ENCODE measurements at regions not wholly inside any gene's neighbourhood (a gene's known extent, or its start where the extent isn't known, plus 50 kb on each side); places are given as distances from the start of the nearest gene placed in this dataset.

- no peak overlapping the region for H3K4me3 ChIP-seq (ENCODE audit: low read depth, low read length)
- no peak for ATAC-seq (ENCODE audit: low read depth in 2 of 2)
- no peak overlapping the region for H3K4me3 Mint-ChIP-seq
These were observed 1192.2 kb downstream of the UQCRFS1 start for GRCh38 chr19:28020619-28021258.

DNA sequence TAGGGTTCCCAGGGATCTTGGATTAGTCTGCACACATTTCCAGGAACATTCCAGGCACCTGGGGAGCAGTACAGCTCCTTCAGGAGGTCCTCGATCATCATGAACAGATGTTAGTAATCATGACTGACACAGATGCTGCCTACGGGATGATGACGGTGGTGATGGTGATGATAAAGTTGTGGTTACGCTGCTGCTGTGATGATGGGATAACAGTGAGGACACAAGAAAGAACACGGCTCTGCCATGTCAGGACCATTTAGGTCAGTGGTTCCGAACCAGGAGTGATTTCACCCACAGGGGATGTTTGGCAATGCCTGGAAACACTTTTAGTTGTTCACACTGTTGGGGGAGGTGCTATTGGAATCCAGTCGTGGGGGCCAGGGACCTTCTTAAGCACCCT, 1193.0 kb downstream of the UQCRFS1 start:
- no peak overlapping the region for H3K27ac Mint-ChIP-seq
- no peaks in the 10 kb centered on the region for H3K4me1 Mint-ChIP-seq
- Histone ChIP-seq H3K4me3 (ENCODE audit: low read depth, low read length) (no peak overlapping the region), H3K27me3 (ENCODE audit: control insufficient read depth, insufficient read depth, low read length) (no peaks in the 10 kb centered on the region), H3K27ac (ENCODE audit: insufficient read depth, low read length, poor library complexity, severe bottlenecking) (no peak overlapping the region), H3K9me3 (ENCODE audit: control insufficient read depth in 2 of 2, low read length in 2 of 2) (no peaks in the 10 kb centered on the region), H3K36me3 (ENCODE audit: control insufficient read depth, insufficient read depth, low read length) (no peaks in the 10 kb centered on the region), H3K4me1 (ENCODE audit: control insufficient read depth, insufficient read depth, low read length, poor library complexity, severe bottlenecking) (no peaks in the 10 kb centered on the region)
- DNase-seq, result no peak
- no peaks in the 10 kb centered on the region for H3K36me3 Mint-ChIP-seq
- no peaks in the 10 kb centered on the region for H3K27me3 Mint-ChIP-seq
- H3K4me3 Mint-ChIP-seq, result no peak overlapping the region
- H3K9me3 Mint-ChIP-seq, result peaks cover 0 to 13% (median 5%) of the 10 kb centered on the region in 7 donors
- no peak for ATAC-seq (ENCODE audit: low read depth in 2 of 2)

More at GRCh38 chr19:28020619-28021258, 1192.2 kb downstream of the UQCRFS1 start:
- Histone ChIP-seq H3K27ac (ENCODE audit: insufficient read depth, low read length, poor library complexity, severe bottlenecking) (no peak overlapping the region), H3K4me1 (ENCODE audit: control insufficient read depth, insufficient read depth, low read length, poor library complexity, severe bottlenecking) (no peaks in the 10 kb centered on the region), H3K27me3 (ENCODE audit: control insufficient read depth, insufficient read depth, low read length) (no peaks in the 10 kb centered on the region), H3K36me3 (ENCODE audit: control insufficient read depth, insufficient read depth, low read length) (no peaks in the 10 kb centered on the region), H3K9me3 (ENCODE audit: control insufficient read depth in 2 of 2, low read length in 2 of 2) (no peaks in the 10 kb centered on the region)
- Mint-ChIP-seq H3K4me1 (no peaks in the 10 kb centered on the region), H3K27me3 (no peaks in the 10 kb centered on the region), H3K27ac (no peak overlapping the region), H3K9me3 (peaks cover 0 to 13% (median 3%) of the 10 kb centered on the region in 7 donors), H3K36me3 (no peaks in the 10 kb centered on the region)
- no peak for DNase-seq

DNA sequence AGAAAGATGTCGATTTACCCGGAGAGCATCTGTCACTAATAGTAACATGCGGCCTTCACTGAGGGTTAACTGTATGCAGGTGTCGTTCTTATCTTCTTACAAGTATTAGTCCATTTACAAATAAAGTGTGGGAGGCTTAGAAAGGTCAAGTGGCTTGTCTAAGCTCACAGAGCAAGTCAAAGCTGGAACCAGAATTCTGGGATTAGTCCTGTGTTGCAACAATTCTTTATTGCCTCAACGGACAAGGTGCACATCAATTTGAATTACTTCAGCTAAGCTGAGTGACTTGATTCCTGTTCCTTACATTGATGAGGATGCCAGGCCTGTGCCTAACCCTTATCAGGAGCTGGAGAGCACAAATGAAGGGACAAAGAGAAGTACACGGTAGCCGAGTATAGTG, 1193.6 kb downstream of the UQCRFS1 start:
- no peaks in the 10 kb centered on the region for H3K36me3 ChIP-seq (ENCODE audit: control insufficient read depth, insufficient read depth, low read length)
- H3K27ac Mint-ChIP-seq, result no peak overlapping the region
- H3K4me1 ChIP-seq (ENCODE audit: control insufficient read depth, insufficient read depth, low read length, poor library complexity, severe bottlenecking), result no peaks in the 10 kb centered on the region
- no peak overlapping the region for H3K4me3 Mint-ChIP-seq
- no peak overlapping the region for H3K27ac ChIP-seq (ENCODE audit: insufficient read depth, low read length, poor library complexity, severe bottlenecking)
- no peaks in the 10 kb centered on the region for H3K27me3 Mint-ChIP-seq
- DNase-seq (no peak), ATAC-seq (ENCODE audit: low read depth in 2 of 2) (no peak)
- H3K27me3 ChIP-seq (ENCODE audit: control insufficient read depth, insufficient read depth, low read length), result no peaks in the 10 kb centered on the region
- H3K4me3 ChIP-seq (ENCODE audit: low read depth, low read length), result no peak overlapping the region
- H3K9me3 ChIP-seq (ENCODE audit: control insufficient read depth in 2 of 2, low read length in 2 of 2), result no peaks in the 10 kb centered on the region
- no peaks in the 10 kb centered on the region for H3K36me3 Mint-ChIP-seq
- H3K4me1 Mint-ChIP-seq, result no peaks in the 10 kb centered on the region
- H3K9me3 Mint-ChIP-seq, result peaks cover 0 to 13% (median 5%) of the 10 kb centered on the region in 7 donors

DNA sequence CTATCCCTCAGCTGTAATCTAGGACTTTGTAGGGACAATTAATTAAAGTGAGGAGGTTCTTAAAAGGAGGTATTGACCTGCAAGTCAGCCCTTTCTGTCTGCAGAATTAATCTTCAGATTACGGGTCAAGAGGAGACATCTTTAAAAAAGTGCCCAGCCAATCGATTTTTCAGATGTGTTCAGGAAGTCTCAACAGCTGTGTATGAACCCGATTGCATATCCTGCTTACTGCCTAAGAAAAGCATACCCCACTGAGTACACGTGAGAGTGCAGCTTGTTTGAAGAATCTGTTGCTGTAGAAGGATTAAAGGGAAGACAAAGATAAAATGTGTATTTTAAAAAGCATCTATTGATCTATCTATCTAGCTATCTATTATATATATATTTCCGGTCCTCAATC, 1194.5 kb downstream of the UQCRFS1 start:
- Mint-ChIP-seq H3K4me1 (no peaks in the 10 kb centered on the region), H3K36me3 (no peaks in the 10 kb centered on the region)

DNA sequence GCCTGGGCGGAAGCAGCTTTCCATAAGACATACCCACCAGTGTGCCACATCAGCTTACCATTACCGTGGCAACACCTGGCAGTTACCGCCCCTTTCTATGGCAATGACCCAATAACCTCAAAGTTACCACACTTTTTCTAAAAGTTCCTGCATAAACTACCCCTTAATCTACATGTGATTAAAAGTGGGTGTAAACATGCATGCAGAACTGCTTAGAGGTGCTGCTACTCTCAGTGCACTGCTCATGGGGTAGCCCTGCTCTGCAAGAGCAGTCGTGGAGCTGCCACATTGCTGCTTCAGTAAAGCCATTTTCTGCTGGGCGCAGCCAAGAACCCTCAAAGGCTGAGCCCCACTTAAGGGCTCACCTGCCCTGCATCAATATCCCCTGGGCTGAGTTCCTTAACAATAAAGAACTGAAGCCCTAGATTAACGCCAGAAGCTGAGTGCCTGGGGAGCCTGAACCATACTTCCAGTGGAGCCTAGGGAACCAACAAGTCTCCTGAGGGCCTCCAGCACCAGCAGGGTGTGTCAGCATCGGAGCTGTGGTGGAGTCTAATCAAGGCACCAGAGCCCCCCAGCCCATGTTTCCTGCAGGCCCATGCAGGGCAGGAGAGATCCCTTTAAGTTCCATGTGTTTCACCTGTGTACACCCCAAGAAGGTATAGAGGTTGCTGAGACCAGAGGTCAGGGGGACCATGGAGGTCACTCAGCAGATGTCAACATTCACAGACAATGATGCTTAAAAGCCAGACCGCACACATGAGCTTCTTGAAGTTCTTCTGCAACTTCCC, 1198.1 kb downstream of the UQCRFS1 start:
- no peak for DNase-seq
- no peak for ATAC-seq (ENCODE audit: low read depth in 2 of 2)
- H3K27me3 Mint-ChIP-seq, result no peaks in the 10 kb centered on the region
- Histone ChIP-seq H3K36me3 (ENCODE audit: control insufficient read depth, insufficient read depth, low read length) (no peaks in the 10 kb centered on the region), H3K27me3 (ENCODE audit: control insufficient read depth, insufficient read depth, low read length) (no peaks in the 10 kb centered on the region), H3K4me1 (ENCODE audit: control insufficient read depth, insufficient read depth, low read length, poor library complexity, severe bottlenecking) (no peaks in the 10 kb centered on the region), H3K9me3 (ENCODE audit: control insufficient read depth in 2 of 2, low read length in 2 of 2) (no peaks in the 10 kb centered on the region), H3K4me3 (ENCODE audit: low read depth, low read length) (no peak overlapping the region), H3K27ac (ENCODE audit: insufficient read depth, low read length, poor library complexity, severe bottlenecking) (no peak overlapping the region)
- no peak overlapping the region for H3K27ac Mint-ChIP-seq
- H3K36me3 Mint-ChIP-seq, result no peaks in the 10 kb centered on the region
- no peak overlapping the region for H3K4me3 Mint-ChIP-seq
- no peaks in the 10 kb centered on the region for H3K4me1 Mint-ChIP-seq
- H3K9me3 Mint-ChIP-seq, result peaks cover 0 to 15% (median 4%) of the 10 kb centered on the region in 7 donors

More for the DNA sequence above, 1194.5 kb downstream of the UQCRFS1 start:
- H3K27ac ChIP-seq (ENCODE audit: insufficient read depth, low read length, poor library complexity, severe bottlenecking), result no peak overlapping the region
- H3K4me1 ChIP-seq (ENCODE audit: control insufficient read depth, insufficient read depth, low read length, poor library complexity, severe bottlenecking), result no peaks in the 10 kb centered on the region
- H3K27me3 ChIP-seq (ENCODE audit: control insufficient read depth, insufficient read depth, low read length), result no peaks in the 10 kb centered on the region
- H3K4me3 Mint-ChIP-seq, result no peak overlapping the region
- H3K9me3 ChIP-seq (ENCODE audit: control insufficient read depth in 2 of 2, low read length in 2 of 2), result no peaks in the 10 kb centered on the region
- H3K27ac Mint-ChIP-seq, result no peak overlapping the region
- DNase-seq (no peak), ATAC-seq (ENCODE audit: low read depth in 2 of 2) (no peak)
- H3K27me3 Mint-ChIP-seq, result no peaks in the 10 kb centered on the region
- H3K36me3 ChIP-seq (ENCODE audit: control insufficient read depth, insufficient read depth, low read length), result no peaks in the 10 kb centered on the region
- no peak overlapping the region for H3K4me3 ChIP-seq (ENCODE audit: low read depth, low read length)
- H3K9me3 Mint-ChIP-seq, result peaks cover 0 to 11% (median 5%) of the 10 kb centered on the region in 7 donors

DNA sequence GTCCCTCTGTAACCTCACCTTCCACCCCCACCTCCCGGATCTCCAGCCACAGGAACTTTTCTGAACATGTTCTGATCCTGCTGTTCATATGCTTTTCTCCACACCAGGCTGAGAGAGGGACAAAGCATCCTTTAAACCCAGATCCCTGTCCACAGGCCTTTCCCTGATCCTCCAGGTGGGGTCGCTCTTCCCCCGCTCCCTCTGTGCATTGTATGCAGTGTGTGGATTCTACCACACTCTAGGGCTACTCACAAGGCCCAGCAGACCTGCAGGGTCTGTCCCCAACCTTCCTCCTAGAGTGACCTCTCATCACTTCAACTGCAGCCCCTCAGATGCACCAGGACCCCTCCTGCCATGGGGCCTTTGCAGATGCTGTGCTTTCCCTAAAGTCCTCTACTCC, 1200.6 kb downstream of the UQCRFS1 start:
- Histone ChIP-seq H3K4me1 (ENCODE audit: control insufficient read depth, insufficient read depth, low read length, poor library complexity, severe bottlenecking) (no peaks in the 10 kb centered on the region), H3K27ac (ENCODE audit: insufficient read depth, low read length, poor library complexity, severe bottlenecking) (no peak overlapping the region), H3K4me3 (ENCODE audit: low read depth, low read length) (no peak overlapping the region), H3K27me3 (ENCODE audit: control insufficient read depth, insufficient read depth, low read length) (no peaks in the 10 kb centered on the region), H3K9me3 (ENCODE audit: control insufficient read depth in 2 of 2, low read length in 2 of 2) (peaks cover 2 to 5% of the 10 kb centered on the region in 2 experiments), H3K36me3 (ENCODE audit: control insufficient read depth, insufficient read depth, low read length) (no peaks in the 10 kb centered on the region)
- peaks cover 0 to 18% (median 9%) of the 10 kb centered on the region in 7 donors for H3K9me3 Mint-ChIP-seq
- no peak for ATAC-seq (ENCODE audit: low read depth in 2 of 2)
- H3K4me3 Mint-ChIP-seq, result no peak overlapping the region
- H3K36me3 Mint-ChIP-seq, result no peaks in the 10 kb centered on the region
- H3K27me3 Mint-ChIP-seq, result no peaks in the 10 kb centered on the region
- no peak overlapping the region for H3K27ac Mint-ChIP-seq
- no peak for DNase-seq
- H3K4me1 Mint-ChIP-seq, result no peaks in the 10 kb centered on the region

- Histone ChIP-seq H3K9me3 (ENCODE audit: control insufficient read depth in 2 of 2, low read length in 2 of 2) (peaks cover 2 to 5% of the 10 kb centered on the region in 2 experiments), H3K27ac (ENCODE audit: insufficient read depth, low read length, poor library complexity, severe bottlenecking) (no peak overlapping the region), H3K36me3 (ENCODE audit: control insufficient read depth, insufficient read depth, low read length) (no peaks in the 10 kb centered on the region), H3K4me3 (ENCODE audit: low read depth, low read length) (no peak overlapping the region), H3K27me3 (ENCODE audit: control insufficient read depth, insufficient read depth, low read length) (no peaks in the 10 kb centered on the region), H3K4me1 (ENCODE audit: control insufficient read depth, insufficient read depth, low read length, poor library complexity, severe bottlenecking) (no peaks in the 10 kb centered on the region)
- no peaks in the 10 kb centered on the region for H3K4me1 Mint-ChIP-seq
- H3K27ac Mint-ChIP-seq, result no peak overlapping the region
- H3K27me3 Mint-ChIP-seq, result no peaks in the 10 kb centered on the region
- no peak for ATAC-seq (ENCODE audit: low read depth in 2 of 2)
- H3K9me3 Mint-ChIP-seq, result peaks cover 0 to 20% (median 11%) of the 10 kb centered on the region in 7 donors
- no peak for DNase-seq
- H3K36me3 Mint-ChIP-seq, result no peaks in the 10 kb centered on the region
- no peak overlapping the region for H3K4me3 Mint-ChIP-seq
These were observed 1202.3 kb downstream of the UQCRFS1 start for GRCh38 chr19:28010656-28011055.

DNA sequence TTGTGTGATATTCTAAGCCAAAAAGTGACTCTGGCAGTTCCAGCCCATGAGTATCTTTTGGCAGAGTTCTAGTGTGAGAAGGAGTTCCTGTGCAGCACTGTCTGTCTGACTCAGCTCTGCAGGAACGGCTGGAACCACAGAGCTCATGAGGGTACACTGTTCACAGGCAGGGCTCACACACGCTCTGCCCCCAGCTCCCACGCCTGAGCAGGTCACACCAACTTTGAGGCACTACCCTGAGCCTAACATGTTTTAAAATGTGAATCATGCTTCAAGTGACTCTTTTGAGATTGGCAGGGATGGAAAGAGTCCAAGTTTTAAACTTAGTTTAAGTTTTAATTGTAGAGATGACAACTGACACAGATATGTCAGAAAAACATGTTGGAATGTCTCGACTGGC, 1203.3 kb downstream of the UQCRFS1 start:
- H3K27me3 ChIP-seq (ENCODE audit: control insufficient read depth, insufficient read depth, low read length), result no peaks in the 10 kb centered on the region

More for the DNA sequence above, 1203.3 kb downstream of the UQCRFS1 start:
- no peaks in the 10 kb centered on the region for H3K4me1 Mint-ChIP-seq
- DNase-seq (no peak), ATAC-seq (ENCODE audit: low read depth in 2 of 2) (no peak)
- H3K4me3 Mint-ChIP-seq, result no peak overlapping the region
- no peaks in the 10 kb centered on the region for H3K4me1 ChIP-seq (ENCODE audit: control insufficient read depth, insufficient read depth, low read length, poor library complexity, severe bottlenecking)
- no peak overlapping the region for H3K27ac ChIP-seq (ENCODE audit: insufficient read depth, low read length, poor library complexity, severe bottlenecking)
- peaks cover 0 to 18% (median 11%) of the 10 kb centered on the region in 7 donors for H3K9me3 Mint-ChIP-seq
- H3K27me3 Mint-ChIP-seq, result no peaks in the 10 kb centered on the region
- H3K4me3 ChIP-seq (ENCODE audit: low read depth, low read length), result no peak overlapping the region
- peaks cover 2 to 5% of the 10 kb centered on the region in 2 experiments for H3K9me3 ChIP-seq (ENCODE audit: control insufficient read depth in 2 of 2, low read length in 2 of 2)
- H3K36me3 Mint-ChIP-seq, result no peaks in the 10 kb centered on the region
- H3K36me3 ChIP-seq (ENCODE audit: control insufficient read depth, insufficient read depth, low read length), result no peaks in the 10 kb centered on the region
- no peak overlapping the region for H3K27ac Mint-ChIP-seq

Data from CD4-positive, CD25-positive, alpha-beta regulatory T cell (primary cell).